ENCODE measurements at regions not wholly inside any gene's neighbourhood (a gene's known extent, or its start where the extent isn't known, plus 50 kb on each side); places are given as distances from the start of the nearest gene placed in this dataset.

- no peak for TF ChIP-seq RNF2 (IDR thresholded peaks at IDR 0.05; ENCODE audit: borderline replicate concordance, low read depth, low read length, missing control alignments, poor library complexity, severe bottlenecking)
- no peak for TF ChIP-seq CBX5 (IDR thresholded peaks at IDR 0.05; ENCODE audit: low read depth, low read length)
Measured at GRCh38 chr1:201714542-201715329, 114.2 kb upstream of the IPO9 start (continued).

Measured in H1 (cell line).